ENCODE measurements at regions not wholly inside any gene's neighbourhood (a gene's known extent, or its start where the extent isn't known, plus 50 kb on each side); places are given as distances from the start of the nearest gene placed in this dataset.

- DNase-seq: no peak
These were observed 127.2 kb downstream of the DHRS2 start for GRCh38 chr14:23763394-23763793.

- DNase-seq: no peak
These were observed 130.7 kb downstream of the DHRS2 start for GRCh38 chr14:23766737-23767401.

GRCh38 chr14:23769221-23769728 is 133.1 kb downstream of the DHRS2 start:
- DNase-seq: peak; percentile 53

DNA sequence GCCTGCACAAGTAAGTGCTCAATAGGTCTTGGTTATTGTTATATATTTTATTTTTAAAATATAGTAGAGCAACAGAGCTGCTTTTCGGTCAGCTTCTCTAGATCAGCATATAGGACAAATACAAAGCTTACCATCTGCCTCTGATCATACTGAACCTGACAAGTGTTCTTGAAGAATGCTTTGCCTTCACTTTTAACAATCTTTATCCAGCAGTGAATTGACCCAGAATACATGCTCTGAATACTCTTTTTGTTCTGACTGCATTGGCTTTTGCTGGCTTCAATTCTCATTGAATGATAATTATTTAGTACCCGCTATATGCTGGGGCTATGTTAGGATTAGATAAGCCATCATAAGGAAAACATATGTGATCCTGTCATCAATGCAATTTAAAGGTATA is 137.8 kb downstream of the DHRS2 start:
- DNase-seq: no peak

DNA sequence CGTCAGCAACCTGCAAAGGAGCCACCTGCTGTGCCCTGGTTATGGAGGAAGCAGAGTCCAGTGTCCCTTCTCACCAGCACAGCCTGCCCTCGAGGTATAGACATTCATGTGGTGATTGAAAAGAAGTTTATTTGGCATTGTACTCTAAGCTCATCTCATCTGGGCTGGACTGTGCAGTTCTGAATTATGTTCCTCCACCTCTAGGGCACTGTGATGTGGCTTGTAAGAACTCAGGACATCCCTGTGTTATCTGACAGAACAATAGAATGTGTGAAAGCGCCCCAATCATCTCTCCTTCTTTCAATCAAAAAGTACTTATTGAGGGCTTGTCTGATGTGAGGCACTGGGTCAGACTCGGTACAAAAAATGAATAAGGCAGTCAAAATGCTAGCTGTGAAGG is 140.1 kb downstream of the DHRS2 start:
- DNase-seq: no peak

GRCh38 chr14:23785208-23785607 is 149.0 kb downstream of the DHRS2 start:
- DNase-seq: no peak

DNA sequence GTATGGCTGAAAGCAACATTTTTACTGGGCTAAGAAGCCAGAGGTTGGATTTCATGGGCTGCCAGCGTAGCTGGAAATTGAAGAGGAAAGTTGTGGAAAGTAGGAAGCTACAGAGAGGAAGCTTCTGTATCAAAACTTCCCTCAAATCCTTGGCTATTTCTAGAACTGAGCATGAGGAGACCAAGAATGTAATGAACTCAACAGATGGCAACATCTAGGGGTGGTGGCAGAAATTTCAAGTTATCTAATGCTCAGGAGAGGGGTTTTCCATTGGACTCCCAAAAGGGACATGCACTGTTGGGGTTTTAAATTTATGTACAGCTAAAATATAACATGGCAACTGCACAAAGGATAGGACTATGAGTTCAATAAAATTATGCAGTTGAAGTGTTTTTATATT is 151.3 kb downstream of the DHRS2 start:
- DNase-seq: no peak

- DNase-seq: no peak
These were observed 153.5 kb downstream of the DHRS2 start for GRCh38 chr14:23789696-23790095.

DNA sequence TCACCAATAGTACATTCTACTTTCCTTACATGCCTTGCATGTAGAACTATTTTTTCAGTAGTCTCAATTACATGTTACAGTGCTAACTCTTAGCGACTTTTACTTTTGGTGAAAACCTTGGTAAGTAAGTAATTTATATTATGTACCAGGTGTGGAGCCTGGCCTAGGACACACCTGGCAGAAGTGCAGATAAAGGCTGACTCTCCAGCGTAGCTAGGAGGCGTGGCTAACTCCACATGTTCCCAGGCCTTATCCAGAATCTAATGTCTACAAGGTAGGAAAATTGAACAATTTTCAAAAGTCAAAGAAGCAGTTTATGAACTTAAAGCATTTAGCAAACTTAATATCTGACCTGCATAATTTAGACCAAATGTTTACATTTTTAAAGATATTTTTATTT is 157.4 kb downstream of the DHRS2 start:
- no peak for DNase-seq

DNA sequence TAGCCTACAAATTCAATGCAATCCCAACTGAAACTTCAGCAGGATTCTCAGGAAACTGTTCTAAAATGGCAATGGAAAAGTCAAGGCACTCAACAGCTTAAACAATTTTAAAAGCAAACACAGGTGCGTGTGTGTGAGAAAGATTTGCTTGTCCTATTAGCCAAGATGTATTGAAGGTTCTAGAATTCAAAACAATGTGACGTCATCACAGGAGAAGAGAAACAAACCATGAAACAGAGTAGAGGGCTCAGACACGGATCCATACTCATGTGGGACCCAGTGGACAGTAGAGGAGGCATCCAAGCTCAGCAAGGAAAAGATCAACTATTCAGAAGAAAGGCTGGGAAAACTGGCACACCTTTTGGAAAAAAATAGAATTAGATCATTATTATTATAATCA is 152.8 kb upstream of the DHRS4 start:
- no peak for DNase-seq

GRCh38 chr14:23801766-23802165 is 151.8 kb upstream of the DHRS4 start:
- DNase-seq: no peak

GRCh38 chr14:23804817-23805216 is 148.8 kb upstream of the DHRS4 start:
- no peak for DNase-seq

DNA sequence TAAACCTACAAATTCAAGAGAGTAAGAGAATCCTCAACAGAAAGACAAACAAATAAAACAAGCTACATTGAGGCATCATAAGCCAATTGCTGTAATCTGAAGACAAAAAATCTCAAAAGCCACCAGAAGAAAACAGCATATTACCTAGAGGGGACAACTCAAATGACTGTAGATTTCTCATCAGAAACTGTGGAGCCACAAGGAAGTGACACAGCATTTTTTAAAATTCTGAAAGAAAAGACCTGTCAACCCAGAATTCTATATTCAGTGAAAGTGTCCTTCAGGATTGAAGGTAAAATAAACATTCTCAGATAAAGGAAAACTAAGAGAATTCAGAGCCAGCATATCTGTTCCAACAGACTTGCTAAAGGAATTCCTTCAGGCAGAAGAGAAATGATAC is 147.8 kb upstream of the DHRS4 start:
- DNase-seq: no peak

GRCh38 chr14:23814527-23815256 is 138.9 kb upstream of the DHRS4 start:
- no peak for DNase-seq

DNA sequence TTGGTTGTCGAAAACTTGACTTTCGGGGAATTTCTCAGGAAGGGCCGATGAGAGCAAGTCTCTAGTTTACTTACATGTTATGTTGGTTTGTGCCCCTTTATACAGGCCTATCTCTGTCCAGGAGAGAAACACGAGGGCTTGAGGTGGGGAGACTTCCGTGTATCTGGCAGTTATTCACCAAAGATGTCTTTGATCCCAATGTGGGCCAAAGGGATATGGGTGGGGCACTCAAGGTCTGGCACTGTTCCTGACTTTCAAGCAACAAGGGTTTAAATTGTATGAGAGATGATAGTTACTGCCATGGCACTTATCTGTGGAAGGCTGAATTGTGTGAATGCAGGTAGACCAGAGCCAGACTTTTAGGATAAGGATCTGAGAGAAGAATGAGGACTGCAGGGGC is 137.2 kb upstream of the DHRS4 start:
- DNase-seq: no peak

GRCh38 chr14:23817164-23817767 is 136.3 kb upstream of the DHRS4 start:
- DNase-seq: no peak

DNA sequence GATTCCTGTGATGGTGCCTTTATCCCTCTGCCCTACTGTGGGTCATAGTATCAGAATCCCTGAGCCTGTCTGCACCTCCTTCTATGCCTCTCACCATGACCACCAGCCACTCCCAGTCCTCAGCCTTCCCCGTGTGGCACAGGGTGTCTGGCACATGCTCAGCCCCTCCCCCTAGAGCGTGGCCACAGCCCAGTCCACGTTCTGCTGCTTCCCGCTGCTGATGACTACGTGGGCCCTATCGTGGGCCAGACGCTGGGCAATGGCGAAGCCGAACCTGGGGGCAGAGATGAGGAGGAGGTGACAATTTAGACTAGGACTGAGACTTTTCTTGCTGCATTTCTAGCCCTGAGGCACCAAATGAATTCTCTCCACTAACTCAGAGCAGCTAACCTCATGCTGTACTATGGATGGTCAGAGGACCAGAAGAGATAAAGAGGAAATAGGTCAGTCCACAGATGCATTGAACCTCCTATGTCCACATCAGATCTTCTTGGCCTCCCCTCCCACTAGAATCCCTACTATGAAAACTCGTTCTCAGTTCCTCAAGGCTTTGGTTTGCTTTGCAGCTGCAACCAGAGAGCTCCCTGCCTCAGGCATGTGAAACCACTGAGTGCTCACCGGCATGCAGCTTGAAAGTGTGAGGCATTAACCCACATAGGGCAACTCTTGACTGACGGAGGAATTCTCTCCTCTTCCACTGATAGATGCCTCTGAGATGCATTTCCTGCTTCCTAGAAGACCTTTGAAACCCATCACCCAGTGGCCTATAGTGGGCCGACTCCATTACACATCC is 126.3 kb upstream of the DHRS4 start:
- no peak for DNase-seq

- DNase-seq: no peak
These were observed 125.6 kb upstream of the DHRS4 start for GRCh38 chr14:23828001-23828400.

DNA sequence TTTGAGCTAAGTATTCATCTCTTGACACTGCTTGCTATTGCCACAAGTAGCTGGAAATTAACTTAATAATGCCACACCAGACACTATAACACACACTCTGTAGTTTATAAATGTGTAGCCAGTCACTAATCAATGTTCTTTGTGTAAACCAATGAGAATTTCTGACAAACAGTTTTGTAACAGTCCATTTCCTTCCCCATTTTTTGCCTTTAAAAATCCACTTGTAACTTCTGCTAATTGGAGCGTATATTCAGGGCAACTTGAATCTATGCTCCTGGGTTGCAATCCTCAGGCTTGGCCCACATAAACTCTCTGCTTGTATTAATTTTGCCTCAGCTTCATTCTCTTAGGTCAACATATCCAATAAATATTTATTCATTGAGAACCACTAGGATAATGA is 125.0 kb upstream of the DHRS4 start:
- DNase-seq: no peak

GRCh38 chr14:23829736-23830471 is 123.7 kb upstream of the DHRS4 start:
- no peak for DNase-seq

DNA sequence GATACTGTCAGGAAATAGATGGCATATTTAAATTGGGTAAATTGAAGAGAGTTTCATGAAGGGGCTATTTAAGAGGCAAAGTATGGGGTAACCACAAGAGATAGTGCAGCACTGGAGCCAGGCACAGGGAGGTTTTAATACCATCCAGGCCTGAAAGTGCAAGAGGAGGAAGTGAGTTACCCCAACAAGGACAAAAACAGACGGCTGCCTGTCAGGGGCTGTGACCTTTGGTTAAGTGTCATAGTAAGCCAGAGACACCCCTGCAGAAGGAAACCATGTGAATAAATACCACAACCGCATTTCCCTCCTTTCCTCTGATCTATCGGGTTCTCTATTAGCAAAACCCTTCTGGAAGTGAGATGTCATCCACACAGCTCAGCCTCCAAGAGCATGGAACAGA is 122.0 kb upstream of the DHRS4 start:
- no peak for DNase-seq

- DNase-seq: peak; percentile 48
These were observed 91.9 kb upstream of the DHRS4 start for GRCh38 chr14:23861666-23862065.

- peak; percentile 1 for DNase-seq
These were observed 91.1 kb upstream of the DHRS4 start for GRCh38 chr14:23862513-23862912.
